GM12878 (cell line): ENCODE measurements at regions not wholly inside any gene's neighbourhood (a gene's known extent, or its start where the extent isn't known, plus 50 kb on each side); places are given as distances from the start of the nearest gene placed in this dataset.

Experiments
- ATAC-seq: fragments of 200-7000 bp; cut with Tn5 transposase; 3 replicates; pipeline ENCODE4 v1.9.1; 2020; ENCODE audit warnings: mild to moderate bottlenecking, moderate library complexity
- BruUV-seq: library from RNA; stranded (reverse); fragments of 400-500 nt; replicated peaks from 2 replicates; lab custom pipeline; 2021; lab: Mats Ljungman, UMichigan
- CTCF ChIA-PET: fragments of 300-600 bp; sonication (Branson Sonifier 250); formaldehyde crosslinking; extraction: SDS; loops from one replicate; lab custom pipeline; 2021; ENCODE audit warnings: inconsistent platforms; lab: Yijun Ruan, JAX
- POLR2A ChIA-PET: fragments of 350-600 bp; formaldehyde crosslinking; extraction: SDS; loops from one replicate; lab custom pipeline; 2021; ENCODE audit warnings: inconsistent platforms; lab: Charles Lee
- RAD21 ChIA-PET: fragments of 300-600 bp; sonication (Branson Sonifier 250); formaldehyde crosslinking; loops from one replicate; lab custom pipeline; 2023; ENCODE audit warnings: antibody characterized with exemption; ENCODE audit not compliant: unreplicated experiment; lab: Charles Lee
- SMC1A ChIA-PET: fragments of 300-600 bp; sonication (Branson Sonifier 250); formaldehyde crosslinking; loops from one replicate; lab custom pipeline; 2023; ENCODE audit not compliant: unreplicated experiment, uncharacterized antibody; lab: Charles Lee
- DNase-seq: peaks from one replicate; pipeline ENCODE4 v3.0.0-alpha.2; 2011; ENCODE audit warnings: low read depth, low spot score
- FAIRE-seq: peaks from 3 replicates; lab custom pipeline; 2011; peaks lifted over from hg19 to GRCh38; lab: Jason Lieb, UNC
- H2AFZ ChIP-seq: 2 replicates; pipeline ENCODE4 v1.6.0; 2011; ENCODE audit warnings: low read depth, low read length, control low read depth; ENCODE audit not compliant: control insufficient read depth
- H3K27ac ChIP-seq: 2 replicates; pipeline ENCODE4 v1.5.1; 2011; ENCODE audit warnings: control low read depth; ENCODE audit not compliant: control insufficient read depth, insufficient read depth
- H3K27me3 ChIP-seq, 2 experiments: replicated peaks in 1 of 2; 2 replicates each; pipeline versions ENCODE4 v1.6.0 to v1.6.1; 2011; ENCODE audit warnings: low read length in 1 of 2; ENCODE audit not compliant: control insufficient read depth in 2 of 2, insufficient read depth in 2 of 2
- H3K36me3 ChIP-seq, 2 experiments: 2 replicates each; pipeline ENCODE4 v1.5.1; 2011; ENCODE audit warnings: low read length in 1 of 2; ENCODE audit not compliant: control insufficient read depth in 2 of 2, insufficient read depth in 2 of 2
- H3K4me1 ChIP-seq: 2 replicates; pipeline ENCODE4 v1.6.1; 2011; ENCODE audit warnings: mild to moderate bottlenecking, low read length, moderate library complexity, mixed read lengths; ENCODE audit not compliant: control insufficient read depth, insufficient read depth
- H3K4me2 ChIP-seq: 2 replicates; pipeline ENCODE4 v1.6.0; 2011; ENCODE audit warnings: control low read depth; ENCODE audit not compliant: control insufficient read depth, insufficient read depth
- H3K4me3 ChIP-seq: fragments of 200-600 bp; sonication (generic); 2 replicates; pipeline ENCODE4 v1.5.1; 2016
- H3K79me2 ChIP-seq: 2 replicates; pipeline ENCODE4 v1.6.0; 2011; ENCODE audit warnings: low read length; ENCODE audit not compliant: control insufficient read depth, insufficient read depth
- H3K9ac ChIP-seq: 2 replicates; pipeline ENCODE4 v1.8.0; 2011; ENCODE audit warnings: low read length, control low read depth, mixed read lengths; ENCODE audit not compliant: control insufficient read depth, insufficient read depth
- H3K9me3 ChIP-seq: replicated peaks from 3 replicates; pipeline ENCODE4 v1.5.1; 2011; ENCODE audit warnings: mild to moderate bottlenecking, low read length; ENCODE audit not compliant: control insufficient read depth, insufficient read depth
- H4K20me1 ChIP-seq: 2 replicates; pipeline ENCODE4 v1.6.0; 2011; ENCODE audit not compliant: control insufficient read depth, insufficient read depth
- CHD2 ChIP-seq: IDR thresholded peaks from 2 replicates; pipeline ENCODE4 v1.6.1; 2011; ENCODE audit warnings: low read depth, low read length, improper control_type of control experiment, borderline replicate concordance
- EGR1 ChIP-seq, 2 experiments: IDR thresholded peaks; 1 replicate in 1 of 2; 2 replicates in 1 of 2; pipeline ENCODE4 v1.6.1; 2011 to 2012; ENCODE audit warnings: low read depth in 2 of 2, low read length in 2 of 2, borderline replicate concordance in 1 of 2, mild to moderate bottlenecking in 1 of 2, moderate library complexity in 1 of 2
- EZH2 ChIP-seq: IDR thresholded peaks from 2 replicates; pipeline ENCODE4 v1.6.1; 2012; ENCODE audit warnings: low read depth, mild to moderate bottlenecking, control low read depth, inconsistent platforms, low read length, borderline replicate concordance; ENCODE audit not compliant: control insufficient read depth
- IRF4 ChIP-seq: IDR thresholded peaks from 2 replicates; pipeline ENCODE4 v1.6.1; 2011; ENCODE audit warnings: low read depth, low read length
- KLF5 ChIP-seq: fragments of 450-650 bp; IDR thresholded peaks from 2 replicates; pipeline ENCODE4 v1.6.1; 2014; ENCODE audit warnings: mild to moderate bottlenecking; ENCODE audit not compliant: partially characterized antibody
- MEF2B ChIP-seq: fragments of 450-650 bp; IDR thresholded peaks from 2 replicates; pipeline ENCODE4 v1.6.1; 2018; ENCODE audit warnings: mild to moderate bottlenecking, moderate library complexity; ENCODE audit not compliant: partially characterized antibody, poor library complexity, severe bottlenecking
- PAX8 ChIP-seq: fragments of 450-650 bp; IDR thresholded peaks from 2 replicates; pipeline ENCODE4 v1.6.1; 2017; ENCODE audit warnings: mild to moderate bottlenecking, moderate library complexity
- YY1 ChIP-seq: IDR thresholded peaks from 2 replicates; pipeline ENCODE4 v1.6.1; 2011; ENCODE audit warnings: low read depth, mild to moderate bottlenecking, low read length
- ZBTB11 ChIP-seq: fragments of 450-650 bp; formaldehyde crosslinking; IDR thresholded peaks from 2 replicates; pipeline ENCODE4 v1.5.0; 2022; ENCODE audit warnings: mild to moderate bottlenecking, missing genetic modification characterization
- ZNF384 ChIP-seq: IDR thresholded peaks from 2 replicates; pipeline ENCODE4 v1.6.1; 2012; ENCODE audit warnings: low read depth, mild to moderate bottlenecking, low read length, improper control_type of control experiment, borderline replicate concordance
- WGBS: methylation state at CpG from one replicate; pipeline ENCODE4 v1.1.6; 2016; ENCODE audit warnings: low lambda C conversion rate; ENCODE audit not compliant: insufficient replicate concordance, insufficient coverage; ENCODE audit errors: missing lambda C conversion rate; 5-methylcytosine and 5-hydroxymethylcytosine counted together
- in situ Hi-C: fragments of 300-500 bp; cut with MboI; formaldehyde crosslinking; loops from 9 replicates; pipeline ENCODE4 v1.14.3; 2018; ENCODE audit warnings: mixed read lengths
- intact Hi-C: fragments of 100-400 bp; cut with micrococcal nuclease; formaldehyde crosslinking; loops from one replicate; pipeline ENCODE4 v1.14.2; 2022; ENCODE audit not compliant: unreplicated experiment

- H3K9me3 ChIP-seq = no peaks in the 10 kb centered on the region
- ChIA-PET POLR2A (no interaction called here), CTCF (interaction anchor here (1.4 to 2.2 kb wide), 4 partner anchors 20 to 992 kb away, joined by 3 to 9 read pairs (median 4); no protein-coding TSS in a partner anchor), SMC1A (interaction anchor here (1.7 to 4.6 kb wide), 3 partner anchors 37 to 993 kb away, joined by 3 to 49 read pairs (median 9); no protein-coding TSS in a partner anchor), RAD21 (interaction anchor here (2.4 kb wide), 1 partner anchor 992 kb away, joined by 9 read pairs; no protein-coding TSS in a partner anchor)
- TF ChIP-seq MEF2B (no peak), KLF5 (no peak), CHD2 (no peak), EZH2 (no peak), PAX8 (no peak), ZNF384 (no peak), YY1 (no peak), IRF4 (no peak), ZBTB11 (CRISPR knock-in tag) (no peak), EGR1 (IDR thresholded peaks at IDR 0.05; ENCODE audit: borderline replicate concordance in 1 of 2, low read depth in 2 of 2, low read length in 2 of 2) (no peak)
- intact Hi-C loops = no loop called here
- no peaks in the 10 kb centered on the region for H3K4me1 ChIP-seq
- WGBS = 0% methylated on average over 2 of the region's 2 CpGs
- in situ Hi-C loops = no loop called here
- H3K4me3 ChIP-seq = no peak overlapping the region
- ATAC-seq (no peak), FAIRE-seq (no peak), DNase-seq (no peak)
- no peak overlapping the region for H2AFZ ChIP-seq
- H3K9ac ChIP-seq = no peak overlapping the region
- H3K4me2 ChIP-seq = no peak overlapping the region
- no peak overlapping the region for H3K27ac ChIP-seq
- H3K27me3 ChIP-seq = no peaks in the 10 kb centered on the region
- H3K79me2 ChIP-seq = no peaks in the 10 kb centered on the region
- no peaks in the 10 kb centered on the region for H3K36me3 ChIP-seq
- H4K20me1 ChIP-seq = no peaks in the 10 kb centered on the region
- no TSS peak for BruUV-seq
Observed at GRCh38 chr4:81355136-81355535, 116.6 kb downstream of the RASGEF1B start.
